Raji (cell line): ENCODE measurements at regions not wholly inside any gene's neighbourhood (a gene's known extent, or its start where the extent isn't known, plus 50 kb on each side); places are given as distances from the start of the nearest gene placed in this dataset.

Experiments used
- POLR2A ChIP-seq: IDR thresholded peaks from 2 replicates; pipeline ENCODE4 v1.6.1; 2011; ENCODE audit warnings: low read depth, low read length, control low read depth; ENCODE audit not compliant: insufficient read depth

DNA sequence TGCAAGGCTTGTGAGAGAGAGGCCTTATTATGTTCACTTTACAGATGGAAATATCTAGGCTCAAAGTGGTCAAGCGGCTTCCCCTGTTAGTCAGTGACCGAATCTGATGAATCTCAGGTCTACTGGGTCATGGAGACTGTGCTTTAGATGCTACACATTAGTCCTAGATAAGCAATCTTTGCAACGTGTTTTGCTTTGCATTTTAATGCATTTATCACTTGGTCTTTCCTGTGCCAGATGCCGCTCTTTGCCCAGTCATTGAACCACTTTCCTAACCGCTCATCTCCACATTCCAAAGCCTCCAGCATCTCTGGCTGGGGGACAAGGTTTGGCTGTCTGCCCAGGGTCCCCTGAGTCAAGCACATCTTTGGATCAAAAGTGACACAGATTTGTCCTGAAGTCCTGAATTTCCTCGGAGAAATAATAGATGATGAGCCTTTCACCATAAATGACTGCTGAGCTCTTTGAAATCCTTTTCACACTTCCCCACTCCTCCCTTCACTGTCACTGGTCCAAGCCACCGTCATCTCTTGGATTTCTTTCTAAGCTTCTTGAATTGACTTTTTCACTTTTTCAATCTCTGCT is 96.0 kb upstream of the USP24 start:
- TF ChIP-seq POLR2A, result no peak

DNA sequence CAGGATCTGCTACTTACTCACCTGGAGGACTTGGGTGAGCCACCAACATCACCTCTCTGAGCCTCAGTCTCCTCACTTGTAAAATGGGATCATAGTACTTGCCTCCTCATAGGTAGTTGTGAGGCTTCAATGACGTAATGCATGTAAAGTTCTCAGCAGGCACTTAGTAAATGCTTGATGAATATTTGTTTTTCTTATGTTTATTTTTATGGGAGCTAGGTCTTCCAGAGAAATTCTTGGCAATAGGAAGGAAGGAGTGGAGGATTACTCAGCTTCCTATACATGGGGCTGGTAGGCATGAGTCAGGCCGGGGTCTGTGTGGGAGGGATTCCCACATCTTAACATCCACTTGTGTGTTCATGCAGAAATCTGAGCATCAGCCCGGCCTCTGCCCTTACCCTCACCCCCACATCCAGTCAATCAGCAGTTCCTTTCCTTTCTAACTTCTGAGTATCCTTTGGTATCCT is 95.4 kb upstream of the USP24 start:
- TF ChIP-seq POLR2A, result no peak

DNA sequence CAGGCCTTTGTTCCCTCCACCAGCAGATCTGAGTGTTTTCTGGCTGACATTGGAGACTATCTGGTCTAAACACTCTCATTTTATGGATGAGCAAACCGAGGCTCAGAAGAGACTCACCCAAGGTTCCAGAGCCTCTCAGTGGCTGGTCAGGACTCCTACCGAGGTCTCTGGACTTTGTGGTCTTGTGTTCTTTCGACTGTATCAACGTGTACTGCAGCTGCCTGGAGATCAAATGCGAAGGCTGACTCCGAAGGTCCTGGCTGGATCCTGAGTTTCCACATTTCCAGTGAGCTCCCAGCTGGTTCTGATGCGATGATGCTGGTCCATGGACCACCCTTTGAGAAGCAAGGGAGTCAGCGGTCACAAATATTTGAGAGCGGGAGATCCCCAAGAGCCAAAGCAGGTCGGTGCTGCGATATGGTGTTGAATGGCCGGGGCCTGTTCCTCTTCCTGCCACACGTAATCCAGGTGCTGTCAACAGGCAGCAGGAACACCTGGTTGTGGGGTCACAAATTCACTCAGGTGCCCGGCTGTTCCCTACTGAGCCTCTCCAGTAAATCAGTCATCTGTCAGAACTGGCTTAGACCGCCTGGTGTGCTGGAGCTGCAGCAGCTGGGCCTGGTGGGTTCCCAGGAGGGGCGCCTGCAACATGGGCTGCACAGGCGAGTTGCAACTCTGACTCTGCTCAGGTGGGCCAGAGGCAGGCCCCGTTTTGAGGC is 94.8 kb upstream of the USP24 start:
- TF ChIP-seq POLR2A, result no peak

DNA sequence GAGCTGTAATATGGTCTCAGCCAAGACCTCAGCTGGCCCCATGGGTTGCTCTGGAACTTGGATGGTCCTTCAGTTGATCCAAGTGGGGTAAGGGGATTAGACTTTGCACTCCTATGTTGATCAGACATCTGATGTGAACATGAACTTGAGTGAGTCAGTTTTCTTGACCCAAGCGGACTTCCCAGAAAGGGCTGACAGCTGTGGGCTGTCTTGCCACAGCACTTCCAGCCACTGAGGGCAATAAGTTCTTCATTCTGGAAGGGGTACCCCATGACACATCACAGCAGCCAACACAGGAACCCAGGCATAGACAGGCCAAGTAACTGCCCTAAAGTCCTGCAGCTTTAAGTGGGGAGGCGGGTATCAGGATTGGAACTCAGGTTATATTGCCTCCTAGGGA is 93.9 kb upstream of the USP24 start:
- no peak for TF ChIP-seq POLR2A

DNA sequence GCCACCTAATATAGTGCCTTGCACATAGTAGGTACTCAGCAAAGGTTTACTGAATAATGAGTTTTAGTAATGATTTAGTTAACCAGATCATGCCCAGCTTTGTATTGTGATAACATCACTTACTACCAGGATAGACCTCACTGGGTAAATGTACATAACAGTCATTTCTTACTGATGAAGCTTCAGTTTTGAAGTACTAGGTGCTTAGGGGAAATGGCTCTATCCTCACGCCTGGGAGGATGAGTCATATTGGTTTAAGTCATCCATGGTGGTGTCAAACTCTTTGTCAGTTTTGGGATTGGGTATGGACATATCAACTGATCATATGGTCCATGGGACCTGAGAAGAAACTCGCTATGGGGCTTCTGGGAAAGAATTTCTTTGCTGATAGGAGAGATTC is 90.6 kb upstream of the USP24 start:
- TF ChIP-seq POLR2A, result no peak

DNA sequence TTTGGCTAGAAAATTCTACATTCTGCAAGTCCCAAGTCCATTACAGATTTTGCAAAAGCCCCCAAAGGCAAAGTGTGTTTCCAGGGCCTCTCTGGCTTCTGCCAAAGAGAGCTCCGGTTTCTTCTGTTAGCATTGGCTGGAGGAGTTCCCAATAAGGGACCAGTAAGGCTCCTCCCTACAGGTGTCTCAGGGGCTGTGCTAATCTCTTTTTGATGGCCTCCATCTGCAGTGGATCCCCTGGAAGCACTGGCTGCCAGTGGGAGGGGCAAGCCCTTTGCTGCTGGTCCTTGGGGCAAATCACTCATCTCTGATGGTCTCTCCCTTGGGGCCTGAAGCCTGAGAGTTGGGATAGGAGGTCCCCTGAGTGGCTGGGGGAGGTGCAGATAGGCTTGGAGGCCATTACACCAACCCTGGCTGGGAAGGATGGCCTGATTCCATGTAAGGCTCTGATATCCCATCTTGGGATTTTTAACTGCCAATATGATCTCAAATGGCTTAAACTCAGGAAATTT is 89.1 kb upstream of the USP24 start:
- no peak for TF ChIP-seq POLR2A

DNA sequence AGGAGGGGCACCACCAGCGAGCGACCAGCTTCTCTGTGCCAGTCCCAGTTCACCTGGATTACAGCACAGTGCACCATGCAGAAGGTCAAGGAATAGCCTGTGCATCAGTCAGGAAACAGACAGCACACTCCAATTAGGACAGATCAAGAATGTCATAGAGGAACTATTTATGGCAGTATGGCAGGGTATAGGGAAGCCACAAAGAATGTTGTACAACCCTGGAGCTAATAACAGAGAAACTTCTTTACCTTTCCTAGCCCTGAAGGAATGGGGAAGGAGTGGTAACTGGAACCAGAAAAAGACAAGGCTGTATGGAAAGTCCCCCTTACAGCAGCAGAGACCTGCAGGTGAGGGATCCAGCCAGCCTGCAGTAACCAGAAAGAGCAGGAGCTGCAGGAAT is 87.8 kb upstream of the USP24 start:
- TF ChIP-seq POLR2A, result no peak

DNA sequence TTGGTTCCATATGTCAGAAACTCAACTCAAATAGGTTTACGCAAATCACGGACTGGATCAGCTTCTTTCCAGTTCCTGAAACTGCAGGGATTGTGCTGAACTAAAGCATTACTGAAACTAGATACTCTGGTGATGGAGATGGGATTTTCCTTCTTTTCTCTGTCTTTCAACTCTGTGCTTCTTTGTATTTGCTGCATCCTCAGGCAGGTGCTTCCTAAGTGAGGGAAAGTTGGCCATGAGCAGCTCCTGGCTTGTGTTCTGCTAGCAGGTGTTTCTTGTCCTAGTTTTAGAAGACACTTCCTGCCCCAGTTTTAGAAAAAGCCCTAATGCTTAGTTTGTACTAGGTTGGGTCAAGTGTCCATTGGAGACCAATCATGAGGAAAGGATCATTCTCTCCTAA is 86.7 kb upstream of the USP24 start:
- no peak for TF ChIP-seq POLR2A

DNA sequence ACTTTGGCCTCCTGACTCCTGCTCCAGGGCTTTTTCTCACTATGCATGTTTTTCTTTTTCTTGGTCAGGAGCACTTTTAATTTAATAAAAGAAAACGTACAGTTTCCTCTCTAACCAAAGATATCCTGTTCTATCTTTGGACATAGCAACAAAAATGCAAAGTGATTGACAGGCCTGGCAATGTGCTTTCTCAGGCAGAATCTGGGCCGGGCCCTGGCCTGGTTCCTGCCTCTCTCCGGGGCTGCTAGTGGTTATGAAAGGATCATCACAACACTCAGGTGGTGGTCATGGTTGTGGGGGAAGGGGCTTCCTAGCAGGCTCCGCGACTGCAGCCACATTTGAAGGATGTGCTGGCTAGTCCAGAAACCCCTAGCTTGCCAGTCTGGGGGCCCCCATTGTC is 85.8 kb upstream of the USP24 start:
- TF ChIP-seq POLR2A, result no peak

DNA sequence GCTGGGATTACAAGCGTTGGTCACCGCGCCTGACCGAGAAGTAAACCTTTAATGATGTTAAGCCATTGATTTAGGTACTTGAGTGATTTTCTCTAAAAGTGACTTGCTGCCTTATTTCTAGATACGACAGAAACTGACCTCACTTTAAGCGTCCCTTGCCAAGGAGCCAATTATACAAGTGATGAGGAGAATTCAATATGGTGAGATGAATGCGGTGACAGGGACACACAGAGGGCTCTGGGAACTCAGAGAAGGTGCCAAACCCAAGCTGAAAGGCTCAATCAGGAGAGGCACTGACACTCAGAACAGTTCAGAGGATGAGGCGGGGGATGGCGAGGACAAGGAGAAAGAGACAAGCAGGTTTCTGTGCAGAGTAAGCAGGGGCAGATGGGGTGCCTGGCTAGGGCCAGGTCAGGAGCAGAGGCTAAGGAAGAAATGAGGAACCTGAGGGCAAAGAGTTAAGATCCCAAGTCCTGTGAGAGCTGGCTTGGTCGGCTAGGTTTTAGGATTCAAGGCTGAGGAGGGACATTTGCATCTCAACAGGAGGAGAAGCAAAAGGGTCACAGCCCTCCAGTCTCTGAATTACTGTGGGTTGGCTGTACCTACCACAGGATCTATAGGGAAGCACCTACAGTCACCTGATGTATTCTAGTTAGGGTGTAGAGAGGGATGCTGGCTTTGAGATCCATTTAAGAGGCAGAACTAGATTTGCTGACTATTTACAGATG is 83.2 kb upstream of the USP24 start:
- no peak for TF ChIP-seq POLR2A

DNA sequence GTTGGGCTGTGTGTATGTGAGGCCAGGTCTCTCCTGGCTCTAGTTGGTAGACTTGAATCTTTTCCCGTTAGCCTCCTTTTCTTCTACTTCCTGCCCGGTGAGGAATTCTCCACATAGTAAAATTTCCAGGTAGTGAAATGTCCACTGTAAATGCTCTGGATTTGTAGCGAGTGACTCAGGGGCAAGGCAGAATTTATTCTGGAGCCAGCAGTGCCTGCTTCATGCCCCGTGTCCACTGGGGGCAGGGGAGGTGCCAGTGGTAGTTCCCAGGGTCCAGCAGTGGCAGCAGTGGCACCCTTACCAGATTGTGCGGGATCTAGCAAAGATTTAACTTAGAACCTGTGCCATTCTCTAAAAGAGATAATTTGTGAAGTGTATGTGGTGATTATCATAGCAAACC is 74.5 kb upstream of the USP24 start:
- TF ChIP-seq POLR2A, result no peak

DNA sequence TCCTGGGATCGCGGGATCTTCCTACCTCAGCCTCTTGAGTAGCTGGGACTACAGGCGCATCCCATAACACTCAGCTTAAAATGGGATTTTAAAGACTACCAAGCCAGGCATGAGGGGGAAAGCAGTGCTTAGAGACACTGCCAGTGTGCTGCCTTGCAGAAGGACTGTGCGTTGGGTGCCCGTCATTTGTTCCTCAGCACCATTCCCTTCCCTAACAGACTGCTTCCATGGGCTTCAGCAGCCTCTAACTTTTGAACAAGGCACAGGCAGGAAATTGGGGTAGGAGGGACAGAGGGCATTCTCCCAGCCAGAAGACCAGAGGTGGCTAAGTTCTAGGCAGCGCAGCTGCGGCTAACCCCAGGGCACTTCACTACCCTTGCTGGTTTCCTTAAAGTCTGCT is 73.9 kb upstream of the USP24 start:
- no peak for TF ChIP-seq POLR2A

DNA sequence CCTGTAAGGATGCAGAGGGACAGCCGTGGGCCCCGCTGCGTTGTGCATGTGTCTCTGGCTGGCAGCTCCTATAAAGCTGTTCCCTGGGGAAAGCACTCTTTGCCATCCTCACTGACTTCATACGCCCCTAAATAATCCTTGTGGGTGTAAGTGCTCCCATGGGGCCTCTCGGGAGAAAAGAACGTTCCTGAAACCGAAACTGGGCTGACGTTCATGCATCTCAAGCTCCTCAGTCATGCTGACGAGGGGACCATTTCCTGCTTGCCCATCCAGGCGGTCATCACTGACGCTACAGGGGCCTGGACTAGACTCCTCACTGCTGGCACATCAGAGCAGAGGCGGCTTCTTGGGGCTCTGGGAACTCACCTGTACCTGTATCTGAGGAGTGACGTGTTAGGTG is 73.1 kb upstream of the USP24 start:
- no peak for TF ChIP-seq POLR2A

DNA sequence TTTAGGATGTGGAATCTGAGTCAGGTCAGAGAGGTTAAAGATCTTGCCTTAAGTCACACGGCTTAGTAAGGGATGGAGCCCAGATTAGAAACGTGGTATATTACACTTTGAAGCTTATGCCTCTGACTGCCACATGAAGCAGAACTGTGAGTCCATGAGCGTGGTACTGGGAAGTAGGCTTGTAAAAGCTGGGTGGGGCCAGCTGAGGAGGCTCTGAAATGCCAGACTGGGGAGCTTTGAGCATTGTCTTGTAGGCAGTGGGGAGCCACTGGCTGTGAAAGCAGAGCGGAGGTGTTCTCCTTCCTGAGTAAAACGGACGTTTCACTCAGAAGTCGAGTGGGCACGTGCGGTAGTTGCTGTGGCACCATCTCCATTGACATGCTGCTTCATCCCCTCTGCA is 72.6 kb upstream of the USP24 start:
- no peak for TF ChIP-seq POLR2A

DNA sequence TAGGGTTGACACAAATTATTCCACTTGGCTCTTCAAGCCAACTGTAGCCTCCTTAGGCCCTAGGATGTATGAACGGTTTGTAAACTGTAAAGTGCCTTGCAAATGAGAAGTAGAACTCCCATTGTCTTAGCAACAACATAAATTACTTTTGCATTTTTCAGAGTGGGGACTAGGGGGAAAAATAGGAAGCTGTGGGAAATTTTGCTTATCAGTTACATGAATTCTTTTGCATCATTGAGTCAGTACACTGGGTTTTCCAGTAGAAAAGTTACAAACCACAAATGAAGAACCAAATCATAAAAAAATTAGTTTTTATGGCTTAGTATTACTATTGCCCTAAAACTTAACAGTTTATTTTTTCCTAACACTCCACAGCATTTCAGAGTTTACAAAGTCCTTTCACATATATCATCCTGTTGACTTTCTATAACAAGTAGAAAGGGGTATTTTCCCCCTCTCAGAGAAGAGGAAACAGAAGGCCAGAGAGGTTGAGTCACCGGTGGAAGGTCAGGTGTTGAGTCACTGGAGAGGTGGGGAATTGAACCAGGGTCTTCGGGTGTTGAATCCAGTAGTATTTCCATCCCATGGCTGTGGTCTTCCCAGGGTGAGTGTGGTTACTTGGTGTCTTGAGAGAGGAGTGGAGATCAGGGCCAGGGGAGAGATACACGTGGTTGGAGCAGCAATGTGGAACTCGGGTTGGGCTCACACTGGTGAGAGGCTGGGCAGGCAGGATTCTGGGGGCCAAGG is 71.9 kb upstream of the USP24 start:
- TF ChIP-seq POLR2A, result no peak
